ENCODE measurements at regions not wholly inside any gene's neighbourhood (a gene's known extent, or its start where the extent isn't known, plus 50 kb on each side); places are given as distances from the start of the nearest gene placed in this dataset.

GRCh38 chr7:130996833-130997231, 262.8 kb upstream of the KLF14 start:
- H3K27ac ChIP-seq, result peak overlapping the region; percentile 39 to 66 (median 48)
- no peaks in the 10 kb centered on the region for H3K9me3 ChIP-seq
- H3K36me3 ChIP-seq, result peaks cover 0 to 11% of the 10 kb centered on the region in 2 donors
- H3K27me3 ChIP-seq, result no peaks in the 10 kb centered on the region
- H3K4me3 ChIP-seq, result peak overlapping the region in 2 of 4 donors; percentile 11 to 13
- TF ChIP-seq CTCF (IDR thresholded peaks at IDR 0.05 in 4 of 5, conservative IDR thresholded peaks at IDR 0.05 in 1 of 5) (no peak), POLR2A (IDR thresholded peaks at IDR 0.05) (no peak)
- intact Hi-C loops (cut with DNase I; ENCODE audit: low total_unique reads) (loop anchor here (5.0 kb wide), 1 partner anchor 35 kb away; no protein-coding TSS in a partner anchor), in situ Hi-C loops (cut with MboI; ENCODE audit: low sequenced_read_pairs in 4 of 4) (no loop called here)
- DNase-seq (no peak), ATAC-seq (peak in 1 of 2 donors; percentile 19)
- H3K4me1 ChIP-seq, result peaks cover 92 to 96% of the 10 kb centered on the region in 2 donors

GRCh38 chr7:130998993-130999602, 265.1 kb upstream of the KLF14 start:
- DNase-seq (no peak), ATAC-seq (no peak)
- no peak for TF ChIP-seq POLR2A (IDR thresholded peaks at IDR 0.05)
- TF ChIP-seq CTCF (IDR thresholded peaks at IDR 0.05 in 4 of 5, conservative IDR thresholded peaks at IDR 0.05 in 1 of 5), result no peak
- intact Hi-C loops (cut with DNase I; ENCODE audit: low total_unique reads), result loop anchor here (5.0 kb wide), 1 partner anchor 37 kb away; no protein-coding TSS in a partner anchor
- peaks cover 0 to 11% of the 10 kb centered on the region in 2 donors for H3K36me3 ChIP-seq
- H3K4me3 ChIP-seq, result no peak overlapping the region
- no peaks in the 10 kb centered on the region for H3K27me3 ChIP-seq
- no peaks in the 10 kb centered on the region for H3K9me3 ChIP-seq
- peaks cover 78 to 84% of the 10 kb centered on the region in 2 donors for H3K4me1 ChIP-seq
- in situ Hi-C loops (cut with MboI; ENCODE audit: low sequenced_read_pairs in 4 of 4), result no loop called here
- H3K27ac ChIP-seq, result peak overlapping the region in 3 of 4 donors; percentile 25 to 47 (median 40)

- Histone ChIP-seq H3K4me3 (no peak overlapping the region), H3K36me3 (peaks cover 0 to 11% of the 10 kb centered on the region in 2 donors), H3K27me3 (no peaks in the 10 kb centered on the region), H3K9me3 (no peaks in the 10 kb centered on the region), H3K4me1 (peaks cover 75 to 81% of the 10 kb centered on the region in 2 donors), H3K27ac (peak overlapping the region; percentile 6 to 47 (median 34))
- TF ChIP-seq POLR2A (IDR thresholded peaks at IDR 0.05) (no peak), CTCF (IDR thresholded peaks at IDR 0.05 in 4 of 5, conservative IDR thresholded peaks at IDR 0.05 in 1 of 5) (no peak)
- intact Hi-C loops (cut with DNase I; ENCODE audit: low total_unique reads), result loop anchor here (5.0 kb wide), 2 partner anchors 38 to 42 kb away; no protein-coding TSS in a partner anchor
- ATAC-seq, result no peak
- in situ Hi-C loops (cut with MboI; ENCODE audit: low sequenced_read_pairs in 4 of 4), result no loop called here
- DNase-seq, result no peak
Measured at GRCh38 chr7:130999926-131000325, 265.9 kb upstream of the KLF14 start.

GRCh38 chr7:131000389-131000788, 266.4 kb upstream of the KLF14 start:
- no peak for ATAC-seq
- peak overlapping the region in 3 of 4 donors; percentile 6 to 28 (median 22) for H3K27ac ChIP-seq
- intact Hi-C loops (cut with DNase I; ENCODE audit: low total_unique reads), result loop anchor here (5.0 kb wide), 1 partner anchor 42 kb away; no protein-coding TSS in a partner anchor

More at GRCh38 chr7:131000389-131000788, 266.4 kb upstream of the KLF14 start:
- Histone ChIP-seq H3K4me3 (no peak overlapping the region), H3K9me3 (no peaks in the 10 kb centered on the region), H3K36me3 (peaks cover 0 to 11% of the 10 kb centered on the region in 2 donors), H3K27me3 (no peaks in the 10 kb centered on the region), H3K4me1 (peaks cover 73 to 81% of the 10 kb centered on the region in 2 donors)
- in situ Hi-C loops (cut with MboI; ENCODE audit: low sequenced_read_pairs in 4 of 4), result no loop called here
- no peak for TF ChIP-seq CTCF (IDR thresholded peaks at IDR 0.05 in 4 of 5, conservative IDR thresholded peaks at IDR 0.05 in 1 of 5)
- no peak for TF ChIP-seq POLR2A (IDR thresholded peaks at IDR 0.05)
- DNase-seq, result no peak

All from gastrocnemius medialis (tissue), 4 donors.